ENCODE measurements at regions not wholly inside any gene's neighbourhood (a gene's known extent, or its start where the extent isn't known, plus 50 kb on each side); places are given as distances from the start of the nearest gene placed in this dataset.

DNA sequence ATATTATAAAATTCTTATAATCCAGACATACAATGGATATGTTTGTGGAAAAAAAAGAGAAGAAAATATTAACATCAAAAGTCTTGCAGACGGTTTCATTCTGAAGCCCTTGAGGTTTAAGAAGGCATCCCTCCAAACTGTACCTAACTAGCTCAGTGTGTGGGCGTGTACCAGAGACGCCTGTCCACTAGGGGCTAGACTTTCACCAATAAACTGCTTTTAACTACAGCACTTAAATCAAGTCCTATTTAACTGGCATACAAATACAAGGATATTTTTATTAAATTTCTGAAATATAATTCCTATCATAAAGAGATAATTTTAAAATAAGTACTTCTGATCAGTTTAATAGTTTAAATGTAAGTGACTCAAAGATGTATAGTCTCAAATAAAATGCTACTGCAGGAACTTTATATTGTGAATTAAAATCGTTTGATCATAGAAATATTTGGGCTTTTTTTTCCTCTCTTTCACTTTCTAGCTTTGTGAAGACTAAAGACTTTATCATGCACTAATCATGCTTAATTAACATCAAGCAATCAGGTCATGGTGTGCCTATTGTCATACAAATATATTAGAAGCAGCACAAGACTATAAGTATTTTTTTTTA, 437.7 kb downstream of the SATB2 start:
- DNase-seq: peak; percentile 36

- DNase-seq: no peak
Measured at GRCh38 chr2:199018826-199019225, 438.9 kb downstream of the SATB2 start.

DNA sequence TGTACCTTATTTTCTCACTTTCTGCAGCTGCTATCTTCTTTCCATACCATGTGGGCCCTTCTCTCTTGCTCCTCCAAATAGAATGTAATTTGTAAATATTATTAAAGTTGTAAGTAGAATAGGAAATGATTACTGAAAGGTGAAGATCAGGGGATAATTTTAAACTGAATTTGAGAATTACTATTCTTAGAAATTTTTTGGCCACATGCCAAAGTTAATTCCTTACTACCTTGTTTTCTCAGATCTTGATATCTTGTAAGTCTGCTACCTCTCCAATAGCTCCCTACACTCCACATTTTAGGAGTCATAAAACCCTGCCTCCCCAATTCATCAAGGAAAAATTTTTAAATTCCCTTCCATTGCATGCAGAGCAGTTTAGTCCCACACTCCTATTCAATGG, 442.7 kb downstream of the SATB2 start:
- DNase-seq: no peak

DNA sequence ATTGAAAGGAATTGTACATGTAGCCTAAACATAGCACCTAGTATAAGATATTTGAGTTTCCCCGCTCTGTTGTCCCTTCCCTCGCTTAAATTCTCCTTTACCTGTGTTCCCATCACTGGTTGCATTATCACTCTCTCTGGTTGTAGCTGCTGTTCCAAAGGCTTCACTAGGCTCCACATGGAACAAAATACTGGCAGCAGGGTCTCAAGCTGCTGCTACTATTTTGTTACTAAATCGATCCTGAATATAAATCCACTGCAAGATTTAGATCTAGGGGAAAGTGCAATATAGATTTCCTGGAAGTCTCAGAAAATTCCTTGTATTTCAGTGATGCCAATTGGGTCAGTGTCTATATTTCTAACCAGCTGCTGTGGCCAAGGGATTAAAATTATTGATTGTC, 443.5 kb downstream of the SATB2 start:
- DNase-seq: no peak

DNA sequence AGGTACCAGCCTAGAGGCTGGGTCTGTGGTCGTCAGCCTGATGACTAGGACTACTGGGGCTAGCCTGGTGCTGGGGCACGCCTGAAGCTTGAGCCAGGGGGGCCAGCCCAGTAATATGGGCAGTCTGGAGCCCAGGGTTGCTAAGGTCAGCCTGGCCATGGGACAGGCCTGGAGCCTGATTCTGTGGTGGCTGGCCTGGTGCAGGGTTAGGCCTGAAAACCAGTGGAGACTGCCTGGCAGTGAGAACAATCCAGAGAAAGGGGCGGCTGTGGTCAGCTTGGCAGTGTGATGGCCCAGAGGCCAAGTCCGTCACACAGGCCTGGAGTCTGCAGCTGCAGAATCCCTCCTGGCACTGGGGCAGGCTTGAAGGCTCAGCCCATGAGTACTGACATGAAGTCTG, 445.8 kb downstream of the SATB2 start:
- no peak for DNase-seq

- no peak for DNase-seq
Measured at GRCh38 chr2:198994678-198995077, 463.1 kb downstream of the SATB2 start.

DNA sequence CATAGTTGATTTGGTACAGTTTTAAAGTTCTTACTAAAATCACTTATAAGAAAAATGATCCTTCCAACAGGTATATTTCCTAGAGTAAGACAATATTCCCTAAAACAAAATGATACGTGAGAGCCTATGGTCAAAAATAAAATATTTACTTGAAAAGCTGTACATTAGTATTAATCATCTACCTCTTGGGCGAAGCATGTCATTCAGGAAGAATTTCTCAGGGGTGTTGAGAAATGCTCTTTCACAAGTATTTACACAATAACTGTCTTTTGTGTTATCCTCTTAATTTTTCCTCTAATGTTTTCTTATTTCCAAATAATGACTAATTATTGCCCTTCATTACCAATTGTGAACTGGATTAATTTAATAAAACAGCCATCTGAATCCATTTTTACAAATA, 466.3 kb downstream of the SATB2 start:
- DNase-seq: no peak

DNA sequence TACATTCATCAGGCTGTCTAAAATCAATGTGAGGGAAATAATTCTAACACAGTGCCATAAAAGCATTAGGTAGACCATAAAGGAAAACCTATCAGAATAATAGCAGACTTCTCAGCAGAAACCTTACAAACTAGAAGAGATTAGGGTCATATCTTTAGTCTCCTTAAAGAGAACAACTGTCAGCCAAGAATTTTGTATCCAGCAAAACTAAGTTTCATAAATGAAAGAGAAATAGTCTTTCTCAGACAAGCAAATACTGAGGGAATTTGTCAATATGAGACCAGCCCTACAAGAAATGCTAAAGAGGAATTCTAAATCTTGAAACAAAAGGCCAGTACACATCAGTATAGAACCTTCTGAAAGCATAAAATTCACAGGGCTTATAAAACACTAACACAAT, 482.0 kb downstream of the SATB2 start:
- no peak for DNase-seq

GRCh38 chr2:198973785-198974184, 484.0 kb downstream of the SATB2 start:
- no peak for DNase-seq

GRCh38 chr2:198973181-198973580, 484.6 kb downstream of the SATB2 start:
- no peak for DNase-seq

- no peak for DNase-seq
Measured at GRCh38 chr2:198968545-198968944, 489.2 kb downstream of the SATB2 start.

DNA sequence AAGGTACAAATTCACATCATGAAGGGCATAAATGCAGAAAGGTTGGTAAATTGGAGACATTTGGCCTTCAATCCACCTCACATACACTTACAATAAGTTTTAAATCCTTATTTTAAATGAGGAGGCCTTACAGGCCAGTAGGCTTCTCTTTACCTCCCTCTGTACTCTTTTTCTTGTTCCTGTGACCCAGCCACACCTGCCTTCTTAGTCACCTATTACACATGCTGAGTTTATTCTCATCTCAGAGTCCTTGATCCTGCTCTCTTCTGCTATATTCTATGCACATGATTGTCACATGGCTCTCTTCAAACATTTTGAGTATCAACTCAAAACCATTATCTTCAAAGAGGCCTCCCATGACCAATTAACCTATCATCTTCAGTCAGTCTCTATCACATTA, 491.5 kb downstream of the SATB2 start:
- DNase-seq: peak; percentile 29

GRCh38 chr2:198961547-198961946, 496.2 kb downstream of the SATB2 start:
- DNase-seq: no peak

DNA sequence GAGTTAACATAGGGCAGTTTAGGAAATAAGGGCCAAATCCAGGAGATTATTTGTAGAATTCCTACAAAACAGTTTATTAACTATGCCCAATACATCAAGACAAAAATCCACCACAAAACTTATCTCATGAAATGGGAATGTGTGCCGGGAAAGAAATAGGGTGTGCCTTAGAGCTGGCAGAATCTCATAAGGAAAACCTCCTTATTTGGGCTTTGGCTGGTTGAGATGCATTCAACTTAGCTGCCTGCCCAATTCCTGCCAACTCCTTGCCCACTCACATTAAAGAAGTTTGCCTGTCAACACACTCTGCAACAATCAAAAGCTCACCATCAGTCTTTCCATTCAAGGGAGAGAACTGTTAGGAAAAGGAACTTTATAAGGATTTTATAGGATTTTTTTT, 500.6 kb downstream of the SATB2 start:
- DNase-seq: no peak

- DNase-seq: no peak
Measured at GRCh38 chr2:198953328-198953727, 504.4 kb downstream of the SATB2 start.

DNA sequence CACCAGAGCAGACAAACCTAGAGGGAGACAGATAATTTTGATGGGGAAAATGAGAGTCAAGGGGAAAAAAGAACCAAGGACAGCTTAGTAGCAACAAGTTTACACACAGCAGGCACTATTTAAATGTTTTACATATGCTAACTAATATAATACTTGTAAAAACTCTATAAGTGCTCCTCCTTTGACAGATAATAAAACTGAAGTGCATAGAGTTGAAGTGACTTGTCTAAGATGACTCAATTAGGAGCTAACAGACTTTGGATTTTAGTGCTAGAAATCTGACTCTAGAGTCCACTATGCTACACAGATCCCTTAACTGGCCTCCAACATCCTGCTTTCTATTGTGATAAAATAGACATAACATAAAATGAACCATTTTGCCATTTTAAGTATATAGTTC, 506.9 kb downstream of the SATB2 start:
- DNase-seq: no peak

GRCh38 chr2:198945496-198945895, 512.2 kb downstream of the SATB2 start:
- no peak for DNase-seq

DNA sequence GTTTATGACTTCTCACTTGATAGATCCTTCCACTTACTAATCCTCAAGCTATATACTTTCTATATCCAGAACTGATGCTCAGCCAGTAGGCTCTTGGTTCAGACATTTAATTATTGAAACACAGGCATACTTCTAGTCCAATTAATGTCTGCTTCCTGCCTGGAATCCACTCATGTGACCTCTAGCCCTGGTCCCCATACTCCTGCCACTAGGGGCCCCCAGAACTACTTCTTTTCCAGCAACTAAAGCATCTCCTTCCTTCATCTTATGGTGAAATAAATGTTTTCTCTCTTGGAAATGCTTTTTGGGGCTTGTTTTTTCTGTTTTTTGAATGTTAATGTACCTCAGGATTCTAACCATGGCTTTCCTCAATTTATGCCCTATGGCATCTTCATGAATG, 527.6 kb downstream of the SATB2 start:
- DNase-seq: no peak

GRCh38 chr2:198928026-198928425, 529.7 kb downstream of the SATB2 start:
- no peak for DNase-seq

DNA sequence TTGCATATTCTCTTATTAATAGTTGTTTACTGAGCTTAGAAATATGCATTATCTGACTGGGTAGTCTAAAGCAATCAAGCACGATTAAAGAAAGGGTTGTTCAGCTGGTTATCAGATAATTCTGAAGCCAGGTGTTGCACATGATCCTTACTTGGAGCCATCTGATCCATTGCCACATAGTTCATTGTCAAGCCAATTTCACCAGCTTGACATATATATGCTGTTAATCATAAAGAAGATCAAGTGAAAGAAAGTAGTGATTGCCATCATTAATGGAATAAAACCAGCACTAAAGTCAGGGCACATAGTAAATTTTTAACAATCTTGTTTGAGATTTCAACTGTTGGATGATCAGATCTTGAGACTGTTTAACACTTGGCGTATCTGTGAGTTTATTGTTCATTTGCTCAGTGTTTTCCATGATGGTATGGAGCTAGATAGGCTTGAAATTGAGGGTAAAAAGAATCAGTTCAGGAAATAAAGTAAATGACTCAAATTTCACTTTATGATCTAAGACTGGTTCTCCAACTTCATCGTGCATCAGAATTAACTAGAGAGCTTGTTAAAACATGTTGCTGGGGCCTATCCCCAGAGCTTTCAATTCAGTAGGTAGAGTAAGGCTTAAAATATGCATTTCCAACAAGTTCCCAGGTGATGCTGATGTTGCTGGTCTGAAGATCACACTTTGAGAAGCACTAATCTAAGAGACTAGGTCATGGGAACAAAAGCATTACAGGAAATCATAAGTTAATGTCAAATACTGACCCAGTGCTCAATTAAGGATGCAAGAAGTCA, 539.6 kb downstream of the SATB2 start:
- DNase-seq: no peak

- DNase-seq: no peak
Measured at GRCh38 chr2:198917275-198917674, 540.5 kb downstream of the SATB2 start.

GRCh38 chr2:198916548-198917080, 541.1 kb downstream of the SATB2 start:
- peak; percentile 51 for DNase-seq

DNA sequence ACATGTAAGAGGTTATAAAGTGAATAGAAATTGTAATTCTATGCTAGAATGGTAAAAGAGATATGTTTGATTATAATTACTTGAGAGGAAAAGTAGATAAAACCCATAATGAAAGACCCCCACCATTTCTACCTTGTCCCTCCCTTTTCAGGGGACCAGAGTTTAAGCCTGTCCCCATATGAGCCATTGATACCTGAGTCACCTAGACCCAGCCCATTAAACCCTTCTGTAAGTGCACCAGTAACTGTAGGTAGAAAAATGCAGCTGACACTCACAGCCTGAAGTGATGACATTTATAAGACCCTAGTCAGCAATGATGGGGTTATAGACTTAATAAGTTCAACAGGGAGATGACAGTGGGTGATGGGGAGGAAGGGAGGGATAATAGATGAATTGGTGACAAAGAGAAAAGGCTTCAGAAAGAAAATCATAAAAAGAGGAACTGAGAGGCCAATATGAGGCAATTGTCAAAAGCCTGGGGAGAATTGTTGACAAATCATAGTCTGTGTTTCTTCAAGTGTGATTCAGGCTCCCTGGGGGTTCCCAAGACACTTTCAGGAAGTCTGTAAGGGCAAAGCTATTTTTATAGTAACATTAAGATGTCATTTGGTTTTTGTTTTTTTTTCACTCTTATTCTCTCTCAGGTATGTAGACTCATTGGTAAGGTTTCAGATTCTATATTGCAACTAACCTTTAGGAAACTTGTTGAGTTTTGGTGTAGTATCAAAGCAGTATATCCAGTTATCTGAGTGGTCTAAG, 544.2 kb downstream of the SATB2 start:
- no peak for DNase-seq
